ENCODE measurements at regions not wholly inside any gene's neighbourhood (a gene's known extent, or its start where the extent isn't known, plus 50 kb on each side); places are given as distances from the start of the nearest gene placed in this dataset.

DNA sequence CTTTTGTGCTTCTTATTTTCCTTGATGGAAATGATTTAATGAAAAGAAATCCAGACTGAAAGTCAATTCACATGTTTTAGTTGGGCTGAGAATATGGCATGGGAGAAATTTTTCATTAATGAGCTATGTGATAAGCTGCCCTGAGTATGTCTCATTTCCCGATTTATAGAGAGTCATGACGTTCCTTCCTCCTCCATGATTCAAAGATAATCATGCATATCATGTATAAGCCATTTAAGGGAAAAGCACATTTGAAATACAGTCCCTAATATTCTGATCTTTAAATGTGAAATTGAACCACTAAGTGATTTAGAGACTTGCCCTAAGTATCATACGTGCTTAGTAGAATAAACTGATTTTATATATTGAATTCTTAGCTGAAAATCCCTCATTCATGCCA, 840.9 kb downstream of the PCDH17 start:
- WGBS (ENCODE audit: insufficient coverage) = no CpG with 5 or more reads among the region's 3 CpGs
- Mint-ChIP-seq H3K27ac (no peak overlapping the region), H3K27me3 (no peaks in the 10 kb centered on the region), H3K4me1 (no peaks in the 10 kb centered on the region), H3K9me3 (ENCODE audit: insufficient read depth) (no peaks in the 10 kb centered on the region), H3K4me3 (no peak overlapping the region)
- H3K4me2 ChIP-seq (replicated peaks; ENCODE audit: low read depth, low read length, poor library complexity, severe bottlenecking) = no peak overlapping the region
- peaks cover 0 to 1% (median 0%) of the 10 kb centered on the region in 3 donors for H3K9me3 ChIP-seq (ENCODE audit: control extremely low read depth in 1 of 3, control insufficient read depth in 2 of 3, insufficient read depth in 1 of 3, low read length in 2 of 3)
- DNase-seq (no peak), ATAC-seq (ENCODE audit: low read depth) (no peak)
- CTCF ChIA-PET = no interaction called here
- no peak overlapping the region for H2AFZ ChIP-seq (ENCODE audit: insufficient read depth, low read depth, low read length, poor library complexity, severe bottlenecking)
- no peaks in the 10 kb centered on the region for H3K36me3 ChIP-seq (replicated peaks in 1 of 2; ENCODE audit: control extremely low read depth in 1 of 2, control insufficient read depth in 1 of 2, extremely low read depth in 1 of 2, insufficient read depth in 2 of 2, low read length in 1 of 2)
- H3K4me3 ChIP-seq (ENCODE audit: control extremely low read depth in 1 of 5, extremely low read depth in 1 of 5, insufficient read depth in 1 of 5, low read depth in 2 of 5, low read length in 4 of 5) = no peak overlapping the region
- no peaks in the 10 kb centered on the region for H3K4me1 ChIP-seq (ENCODE audit: control insufficient read depth in 2 of 2, insufficient read depth in 2 of 2, low read length in 2 of 2)
- intact Hi-C loops (cut with micrococcal nuclease) = no loop called here
- TF ChIP-seq, protein P1, sequence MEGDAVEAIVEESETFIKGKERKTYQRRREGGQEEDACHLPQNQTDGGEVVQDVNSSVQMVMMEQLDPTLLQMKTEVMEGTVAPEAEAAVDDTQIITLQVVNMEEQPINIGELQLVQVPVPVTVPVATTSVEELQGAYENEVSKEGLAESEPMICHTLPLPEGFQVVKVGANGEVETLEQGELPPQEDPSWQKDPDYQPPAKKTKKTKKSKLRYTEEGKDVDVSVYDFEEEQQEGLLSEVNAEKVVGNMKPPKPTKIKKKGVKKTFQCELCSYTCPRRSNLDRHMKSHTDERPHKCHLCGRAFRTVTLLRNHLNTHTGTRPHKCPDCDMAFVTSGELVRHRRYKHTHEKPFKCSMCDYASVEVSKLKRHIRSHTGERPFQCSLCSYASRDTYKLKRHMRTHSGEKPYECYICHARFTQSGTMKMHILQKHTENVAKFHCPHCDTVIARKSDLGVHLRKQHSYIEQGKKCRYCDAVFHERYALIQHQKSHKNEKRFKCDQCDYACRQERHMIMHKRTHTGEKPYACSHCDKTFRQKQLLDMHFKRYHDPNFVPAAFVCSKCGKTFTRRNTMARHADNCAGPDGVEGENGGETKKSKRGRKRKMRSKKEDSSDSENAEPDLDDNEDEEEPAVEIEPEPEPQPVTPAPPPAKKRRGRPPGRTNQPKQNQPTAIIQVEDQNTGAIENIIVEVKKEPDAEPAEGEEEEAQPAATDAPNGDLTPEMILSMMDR (IDR thresholded peaks at IDR 0.05) = no peak
- no peak for TF ChIP-seq EZH2 (IDR thresholded peaks at IDR 0.05; ENCODE audit: borderline replicate concordance, insufficient read depth, low read depth, low read length, poor library complexity, severe bottlenecking)
- POLR2A ChIA-PET = no interaction called here
- H4K20me1 ChIP-seq (ENCODE audit: control insufficient read depth, insufficient read depth, low read length, poor library complexity, severe bottlenecking) = no peaks in the 10 kb centered on the region
- no peak overlapping the region for H3K27ac ChIP-seq (ENCODE audit: low read length in 2 of 2)
- H3K79me2 ChIP-seq (ENCODE audit: control insufficient read depth, insufficient read depth, low read length) = no peaks in the 10 kb centered on the region
- no peak overlapping the region for H3K9ac ChIP-seq (ENCODE audit: low read length)
- H3K27me3 ChIP-seq (replicated peaks in 1 of 4; ENCODE audit: control extremely low read depth in 1 of 4, control insufficient read depth in 3 of 4, insufficient read depth in 4 of 4, low read length in 3 of 4) = no peaks in the 10 kb centered on the region

- ChIA-PET POLR2A (no interaction called here), CTCF (no interaction called here)
- DNase-seq (no peak), ATAC-seq (ENCODE audit: low read depth) (no peak)
- no peak overlapping the region for H3K4me3 ChIP-seq (ENCODE audit: control extremely low read depth in 1 of 5, extremely low read depth in 1 of 5, insufficient read depth in 1 of 5, low read depth in 2 of 5, low read length in 4 of 5)
- H3K4me1 ChIP-seq (ENCODE audit: control insufficient read depth in 2 of 2, insufficient read depth in 2 of 2, low read length in 2 of 2) = no peaks in the 10 kb centered on the region
- H4K20me1 ChIP-seq (ENCODE audit: control insufficient read depth, insufficient read depth, low read length, poor library complexity, severe bottlenecking) = no peaks in the 10 kb centered on the region
- no peak overlapping the region for H2AFZ ChIP-seq (ENCODE audit: insufficient read depth, low read depth, low read length, poor library complexity, severe bottlenecking)
- H3K27ac ChIP-seq (ENCODE audit: low read length in 2 of 2) = no peak overlapping the region
- H3K27me3 ChIP-seq (replicated peaks in 1 of 4; ENCODE audit: control extremely low read depth in 1 of 4, control insufficient read depth in 3 of 4, insufficient read depth in 4 of 4, low read length in 3 of 4) = no peaks in the 10 kb centered on the region
- H3K9ac ChIP-seq (ENCODE audit: low read length) = no peak overlapping the region
- no peak for TF ChIP-seq EZH2 (IDR thresholded peaks at IDR 0.05; ENCODE audit: borderline replicate concordance, insufficient read depth, low read depth, low read length, poor library complexity, severe bottlenecking)
- TF ChIP-seq, protein P1 (IDR thresholded peaks at IDR 0.05) = no peak
- Mint-ChIP-seq H3K4me1 (no peaks in the 10 kb centered on the region), H3K9me3 (ENCODE audit: insufficient read depth) (no peaks in the 10 kb centered on the region), H3K4me3 (no peak overlapping the region), H3K27me3 (no peaks in the 10 kb centered on the region), H3K27ac (no peak overlapping the region)
- no peaks in the 10 kb centered on the region for H3K9me3 ChIP-seq (ENCODE audit: control extremely low read depth in 1 of 3, control insufficient read depth in 2 of 3, insufficient read depth in 1 of 3, low read length in 2 of 3)
- intact Hi-C loops (cut with micrococcal nuclease) = no loop called here
- no peak overlapping the region for H3K4me2 ChIP-seq (replicated peaks; ENCODE audit: low read depth, low read length, poor library complexity, severe bottlenecking)
- H3K79me2 ChIP-seq (ENCODE audit: control insufficient read depth, insufficient read depth, low read length) = no peaks in the 10 kb centered on the region
- no peaks in the 10 kb centered on the region for H3K36me3 ChIP-seq (replicated peaks in 1 of 2; ENCODE audit: control extremely low read depth in 1 of 2, control insufficient read depth in 1 of 2, extremely low read depth in 1 of 2, insufficient read depth in 2 of 2, low read length in 1 of 2)
Observed at GRCh38 chr13:58474581-58474980, 843.0 kb downstream of the PCDH17 start.
